ENCODE measurements at regions not wholly inside any gene's neighbourhood (a gene's known extent, or its start where the extent isn't known, plus 50 kb on each side); places are given as distances from the start of the nearest gene placed in this dataset.

GRCh38 chr17:15886804-15887203, 58.1 kb upstream of the ADORA2B start (continued):
- no peak for TF ChIP-seq ZNF248 (tag by site-specific recombination; IDR thresholded peaks at IDR 0.05)

GRCh38 chr17:15888436-15888835, 56.5 kb upstream of the ADORA2B start:
- Histone ChIP-seq H3K36me3 (ENCODE audit: control insufficient read depth in 2 of 2, insufficient read depth in 1 of 2, low read length in 2 of 2) (no peaks in the 10 kb centered on the region), H3K4me1 (ENCODE audit: control insufficient read depth, insufficient read depth, low read length) (0 out of 2 replicates have a peak, but pooled peaks cover 3% of the 10 kb centered on the region), H3K9me3 (ENCODE audit: control insufficient read depth, insufficient read depth, low read depth, low read length) (no peaks in the 10 kb centered on the region), H3K27ac (ENCODE audit: extremely low read depth, low read depth, low read length) (no peak overlapping the region), H3K4me3 (ENCODE audit: low read depth, low read length) (no peak overlapping the region)
- POLR2A ChIA-PET = no interaction called here
- TF ChIP-seq ZBTB8A (tag by site-specific recombination; IDR thresholded peaks at IDR 0.05) (no peak), ZNF585B (tag by site-specific recombination; IDR thresholded peaks at IDR 0.05) (no peak), ZNF292 (tag by site-specific recombination; IDR thresholded peaks at IDR 0.05; ENCODE audit: borderline replicate concordance, low read depth) (no peak), ZNF311 (tag by site-specific recombination; IDR thresholded peaks at IDR 0.05; ENCODE audit: borderline replicate concordance) (no peak), ZFHX2 (tag by site-specific recombination; conservative IDR thresholded peaks at IDR 0.05) (no peak), ZNF221 (tag by site-specific recombination; IDR thresholded peaks at IDR 0.05; ENCODE audit: borderline replicate concordance) (no peak), ZNF580 (tag by site-specific recombination; IDR thresholded peaks at IDR 0.05) (no peak), ZNF488 (tag by site-specific recombination; IDR thresholded peaks at IDR 0.05) (no peak), ZBTB26 (tag by site-specific recombination; optimal IDR thresholded peaks at IDR 0.05) (no peak), GLI4 (tag by site-specific recombination; IDR thresholded peaks at IDR 0.05) (no peak), ZBTB48 (tag by site-specific recombination; IDR thresholded peaks at IDR 0.05) (no peak)
- TF ChIP-seq, protein P1, sequence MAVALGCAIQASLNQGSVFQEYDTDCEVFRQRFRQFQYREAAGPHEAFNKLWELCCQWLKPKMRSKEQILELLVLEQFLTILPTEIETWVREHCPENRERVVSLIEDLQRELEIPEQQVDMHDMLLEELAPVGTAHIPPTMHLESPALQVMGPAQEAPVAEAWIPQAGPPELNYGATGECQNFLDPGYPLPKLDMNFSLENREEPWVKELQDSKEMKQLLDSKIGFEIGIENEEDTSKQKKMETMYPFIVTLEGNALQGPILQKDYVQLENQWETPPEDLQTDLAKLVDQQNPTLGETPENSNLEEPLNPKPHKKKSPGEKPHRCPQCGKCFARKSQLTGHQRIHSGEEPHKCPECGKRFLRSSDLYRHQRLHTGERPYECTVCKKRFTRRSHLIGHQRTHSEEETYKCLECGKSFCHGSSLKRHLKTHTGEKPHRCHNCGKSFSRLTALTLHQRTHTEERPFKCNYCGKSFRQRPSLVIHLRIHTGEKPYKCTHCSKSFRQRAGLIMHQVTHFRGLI (tag by site-specific recombination; IDR thresholded peaks at IDR 0.05) = no peak
- CTCF ChIA-PET = no interaction called here

- no peaks in the 10 kb centered on the region for H3K36me3 ChIP-seq (ENCODE audit: control insufficient read depth in 2 of 2, insufficient read depth in 1 of 2, low read length in 2 of 2)
- H3K9me3 ChIP-seq (ENCODE audit: control insufficient read depth, insufficient read depth, low read depth, low read length) = no peaks in the 10 kb centered on the region
- POLR2A ChIA-PET = no interaction called here
- no peak overlapping the region for H3K27ac ChIP-seq (ENCODE audit: extremely low read depth, low read depth, low read length)
- peaks cover 6% of the 10 kb centered on the region; the same call in 1 of the 2 replicates for H3K4me1 ChIP-seq (ENCODE audit: control insufficient read depth, insufficient read depth, low read length)
- CTCF ChIA-PET = no interaction called here
- no peak overlapping the region for H3K4me3 ChIP-seq (ENCODE audit: low read depth, low read length)
- no peak for TF ChIP-seq INSM2 (tag by site-specific recombination; IDR thresholded peaks at IDR 0.05)
- no peak for TF ChIP-seq KLF9 (tag by site-specific recombination; IDR thresholded peaks at IDR 0.05; ENCODE audit: low read depth)
- TF ChIP-seq ZNF155 (tag by site-specific recombination; IDR thresholded peaks at IDR 0.05) = no peak
- TF ChIP-seq ZNF426 (tag by site-specific recombination; IDR thresholded peaks at IDR 0.05) = peak; percentile 79
- TF ChIP-seq ZNF223 (tag by site-specific recombination; IDR thresholded peaks at IDR 0.05) = no peak
- TF ChIP-seq ZNF214 (tag by site-specific recombination; IDR thresholded peaks at IDR 0.05; ENCODE audit: borderline replicate concordance) = no peak
- no peak for TF ChIP-seq ZNF660 (tag by site-specific recombination; IDR thresholded peaks at IDR 0.05)
- TF ChIP-seq, protein P2, sequence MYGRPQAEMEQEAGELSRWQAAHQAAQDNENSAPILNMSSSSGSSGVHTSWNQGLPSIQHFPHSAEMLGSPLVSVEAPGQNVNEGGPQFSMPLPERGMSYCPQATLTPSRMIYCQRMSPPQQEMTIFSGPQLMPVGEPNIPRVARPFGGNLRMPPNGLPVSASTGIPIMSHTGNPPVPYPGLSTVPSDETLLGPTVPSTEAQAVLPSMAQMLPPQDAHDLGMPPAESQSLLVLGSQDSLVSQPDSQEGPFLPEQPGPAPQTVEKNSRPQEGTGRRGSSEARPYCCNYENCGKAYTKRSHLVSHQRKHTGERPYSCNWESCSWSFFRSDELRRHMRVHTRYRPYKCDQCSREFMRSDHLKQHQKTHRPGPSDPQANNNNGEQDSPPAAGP (tag by site-specific recombination; IDR thresholded peaks at IDR 0.05) = no peak
- TF ChIP-seq ZNF830 (tag by site-specific recombination; IDR thresholded peaks at IDR 0.05; ENCODE audit: low read depth) = no peak
- peak; percentile 81; the same call in 1 of the 2 replicates for TF ChIP-seq ZNF140 (tag by site-specific recombination; IDR thresholded peaks at IDR 0.05)
- TF ChIP-seq ZBTB21 (tag by site-specific recombination; IDR thresholded peaks at IDR 0.05) = no peak
- TF ChIP-seq ZNF274 (IDR thresholded peaks at IDR 0.05; ENCODE audit: low read length) = no peak
- no peak for TF ChIP-seq ZNF274 (tag by site-specific recombination; IDR thresholded peaks at IDR 0.05; ENCODE audit: borderline replicate concordance)
- TF ChIP-seq ZNF624 (tag by site-specific recombination; IDR thresholded peaks at IDR 0.05) = no peak
- TF ChIP-seq ZNF10 (tag by site-specific recombination; IDR thresholded peaks at IDR 0.05) = no peak
- TF ChIP-seq ZNF747 (tag by site-specific recombination; IDR thresholded peaks at IDR 0.05) = no peak
These were observed 54.5 kb upstream of the ADORA2B start for GRCh38 chr17:15890279-15890892.

Data from HEK293 (cell line).